GM23248 (cell line): ENCODE measurements at regions not wholly inside any gene's neighbourhood (a gene's known extent, or its start where the extent isn't known, plus 50 kb on each side); places are given as distances from the start of the nearest gene placed in this dataset.

Experiments used
- DNase-seq: peaks from one replicate; pipeline ENCODE4 v3.0.0-alpha.2; 2015
- H2AFZ ChIP-seq: fragments of 200-600 bp; sonication (generic); 2 replicates; pipeline ENCODE4 v1.6.1; 2016; ENCODE audit warnings: antibody characterized with exemption
- H3F3A ChIP-seq: fragments of 200-600 bp; sonication (generic); 2 replicates; pipeline ENCODE4 v1.6.1; 2016; ENCODE audit warnings: mild to moderate bottlenecking, antibody characterized with exemption, mixed run types; ENCODE audit not compliant: insufficient read depth
- H3K27ac ChIP-seq: fragments of 200-600 bp; sonication (generic); 2 replicates; pipeline ENCODE4 v1.5.1; 2016; ENCODE audit warnings: mild to moderate bottlenecking
- H3K27me3 ChIP-seq: fragments of 200-600 bp; sonication (generic); replicated peaks from 2 replicates; pipeline ENCODE4 v1.6.1; 2016; ENCODE audit warnings: mild to moderate bottlenecking; ENCODE audit not compliant: insufficient read depth
- H3K36me3 ChIP-seq: fragments of 200-600 bp; sonication (generic); 2 replicates; pipeline ENCODE4 v1.6.1; 2016; ENCODE audit warnings: low read depth, mild to moderate bottlenecking
- H3K4me1 ChIP-seq: fragments of 200-600 bp; sonication (generic); 2 replicates; pipeline ENCODE4 v1.6.1; 2016; ENCODE audit warnings: mild to moderate bottlenecking; ENCODE audit not compliant: insufficient read depth
- H3K4me2 ChIP-seq: fragments of 200-600 bp; sonication (generic); one replicate; pipeline ENCODE4 v1.6.1; 2016; ENCODE audit warnings: mild to moderate bottlenecking; ENCODE audit not compliant: unreplicated experiment
- H3K4me3 ChIP-seq: fragments of 200-600 bp; sonication (generic); 2 replicates; pipeline ENCODE4 v1.5.1; 2016; ENCODE audit warnings: mild to moderate bottlenecking
- H3K79me2 ChIP-seq: fragments of 200-600 bp; sonication (generic); 2 replicates; pipeline ENCODE4 v1.6.1; 2016; ENCODE audit warnings: mild to moderate bottlenecking; ENCODE audit not compliant: insufficient read depth
- H3K9ac ChIP-seq: fragments of 200-600 bp; sonication (generic); 2 replicates; pipeline ENCODE4 v1.6.1; 2016; ENCODE audit warnings: mild to moderate bottlenecking
- H3K9me2 ChIP-seq: fragments of 200-600 bp; sonication (generic); 2 replicates; pipeline ENCODE4 v1.6.1; 2016; ENCODE audit warnings: mixed run types, mild to moderate bottlenecking, moderate library complexity; ENCODE audit not compliant: insufficient read depth
- H3K9me3 ChIP-seq: fragments of 200-600 bp; sonication (generic); one replicate; pipeline ENCODE4 v1.6.1; 2017; ENCODE audit warnings: low read depth
- H4K20me1 ChIP-seq: fragments of 200-600 bp; sonication (generic); 2 replicates; pipeline ENCODE4 v1.6.0; 2016; ENCODE audit not compliant: insufficient read depth
- EZH2 ChIP-seq: fragments of 200-600 bp; sonication (generic); IDR thresholded peaks from 2 replicates; pipeline ENCODE4 v1.6.1; 2018; ENCODE audit warnings: antibody characterized with exemption, mild to moderate bottlenecking; ENCODE audit not compliant: insufficient read depth, poor library complexity, severe bottlenecking
- EZH2phosphoT487 ChIP-seq: fragments of 200-600 bp; sonication (generic); IDR thresholded peaks from 2 replicates; pipeline ENCODE4 v1.6.1; 2018; ENCODE audit warnings: antibody characterized with exemption, moderate library complexity, mild to moderate bottlenecking, low read depth; ENCODE audit not compliant: insufficient read depth
- WGBS, 2 experiments: methylation state at CpG; one replicate each; pipeline ENCODE4 v1.1.6; 2015 to 2017; ENCODE audit warnings: low lambda C conversion rate in 2 of 2, low coverage in 1 of 2; ENCODE audit errors: missing lambda C conversion rate in 2 of 2; 5-methylcytosine and 5-hydroxymethylcytosine counted together
- in situ Hi-C: fragments of 300-500 bp; cut with MboI; formaldehyde crosslinking; loops from 2 replicates; pipeline ENCODE4 v1.15.0; 2020

DNA sequence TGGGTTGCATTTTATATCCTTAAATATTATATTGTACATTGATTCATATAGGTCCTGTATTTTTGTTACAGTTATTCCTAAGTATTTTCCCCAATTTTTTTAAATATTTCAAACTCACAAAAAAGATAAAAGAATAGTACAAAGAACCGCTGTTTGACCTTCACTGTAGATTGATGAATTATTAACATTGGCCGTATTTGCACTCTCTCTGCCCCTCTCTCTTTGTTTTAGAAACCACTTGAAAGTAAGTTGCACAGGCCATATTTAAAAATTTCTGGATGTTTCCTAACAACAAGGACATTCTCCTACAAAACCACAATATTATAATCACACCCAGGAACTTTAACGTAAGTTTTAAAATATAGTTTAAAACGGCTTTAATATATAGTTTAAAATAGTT lies 72.0 kb upstream of the DUSP22 start:
- H3K27me3 ChIP-seq = peaks cover 3% of the 10 kb centered on the region
- H3K79me2 ChIP-seq = no peaks in the 10 kb centered on the region
- no peak for DNase-seq
- no peaks in the 10 kb centered on the region for H3K9me3 ChIP-seq
- no peak overlapping the region for H3K4me2 ChIP-seq
- no peak overlapping the region for H3K27ac ChIP-seq
- no peaks in the 10 kb centered on the region for H3K36me3 ChIP-seq
- H3K4me3 ChIP-seq = no peak overlapping the region
- no peak for TF ChIP-seq EZH2phosphoT487
- no peak for TF ChIP-seq EZH2
- H2AFZ ChIP-seq = no peak overlapping the region
- WGBS, 2 experiments = 75 to 81% methylated on average over 4 of the region's 4 CpGs
- H4K20me1 ChIP-seq = no peaks in the 10 kb centered on the region
- no peak overlapping the region for H3K9ac ChIP-seq
- in situ Hi-C loops = no loop called here
- no peaks in the 10 kb centered on the region for H3K4me1 ChIP-seq
- no peaks in the 10 kb centered on the region for H3K9me2 ChIP-seq
- no peaks in the 10 kb centered on the region for H3F3A ChIP-seq

DNA sequence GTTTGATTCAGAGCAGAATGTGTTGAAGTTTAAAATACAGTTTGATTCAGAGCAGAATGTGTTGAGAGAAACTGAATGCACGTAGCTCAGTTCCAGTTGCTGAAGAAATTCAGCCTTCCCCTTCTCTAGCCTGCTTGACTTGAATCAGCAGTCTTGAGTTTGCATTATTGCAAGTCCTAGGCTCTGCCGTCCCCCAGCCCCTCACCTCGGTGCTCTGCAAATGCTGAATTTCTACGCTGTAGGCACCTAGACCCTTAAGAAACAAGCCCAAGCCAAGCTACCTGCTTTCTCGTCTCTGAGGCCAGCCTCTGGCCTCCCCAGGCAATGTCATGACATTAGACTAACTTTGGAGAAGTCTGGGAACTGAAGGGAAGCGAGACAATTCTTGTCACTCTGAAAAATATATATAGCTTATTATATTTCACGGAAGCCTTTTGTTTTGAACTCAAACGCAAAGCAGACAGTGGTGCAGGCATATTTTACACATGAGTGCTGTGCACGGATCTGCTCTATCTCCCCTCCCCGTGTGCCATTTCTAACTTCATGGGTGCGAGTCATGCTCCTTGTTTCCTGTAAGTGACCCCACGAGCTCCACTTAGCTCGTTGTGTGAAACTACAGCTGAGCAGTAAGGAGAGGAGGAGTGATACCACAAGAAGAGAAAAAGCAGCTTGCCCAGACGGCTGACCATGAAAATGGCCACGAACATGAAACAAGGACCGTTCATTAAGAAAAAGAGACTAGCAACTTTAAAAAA lies 71.4 kb upstream of the DUSP22 start:
- TF ChIP-seq EZH2phosphoT487 = no peak
- no peak for TF ChIP-seq EZH2
- no peaks in the 10 kb centered on the region for H3K4me1 ChIP-seq
- DNase-seq = peak; percentile 30
- H3K9me2 ChIP-seq = no peaks in the 10 kb centered on the region
- no peaks in the 10 kb centered on the region for H3K9me3 ChIP-seq
- no peak overlapping the region for H2AFZ ChIP-seq
- H3K9ac ChIP-seq = no peak overlapping the region
- no peaks in the 10 kb centered on the region for H3K36me3 ChIP-seq
- no peak overlapping the region for H3K27ac ChIP-seq
- H3K4me2 ChIP-seq = no peak overlapping the region
- no peaks in the 10 kb centered on the region for H4K20me1 ChIP-seq
- 43 to 48% methylated on average over 16 of the region's 16 CpGs for WGBS, 2 experiments
- in situ Hi-C loops = no loop called here
- H3K79me2 ChIP-seq = no peaks in the 10 kb centered on the region
- H3K27me3 ChIP-seq = peaks cover 3% of the 10 kb centered on the region
- H3F3A ChIP-seq = no peaks in the 10 kb centered on the region
- H3K4me3 ChIP-seq = no peak overlapping the region

DNA sequence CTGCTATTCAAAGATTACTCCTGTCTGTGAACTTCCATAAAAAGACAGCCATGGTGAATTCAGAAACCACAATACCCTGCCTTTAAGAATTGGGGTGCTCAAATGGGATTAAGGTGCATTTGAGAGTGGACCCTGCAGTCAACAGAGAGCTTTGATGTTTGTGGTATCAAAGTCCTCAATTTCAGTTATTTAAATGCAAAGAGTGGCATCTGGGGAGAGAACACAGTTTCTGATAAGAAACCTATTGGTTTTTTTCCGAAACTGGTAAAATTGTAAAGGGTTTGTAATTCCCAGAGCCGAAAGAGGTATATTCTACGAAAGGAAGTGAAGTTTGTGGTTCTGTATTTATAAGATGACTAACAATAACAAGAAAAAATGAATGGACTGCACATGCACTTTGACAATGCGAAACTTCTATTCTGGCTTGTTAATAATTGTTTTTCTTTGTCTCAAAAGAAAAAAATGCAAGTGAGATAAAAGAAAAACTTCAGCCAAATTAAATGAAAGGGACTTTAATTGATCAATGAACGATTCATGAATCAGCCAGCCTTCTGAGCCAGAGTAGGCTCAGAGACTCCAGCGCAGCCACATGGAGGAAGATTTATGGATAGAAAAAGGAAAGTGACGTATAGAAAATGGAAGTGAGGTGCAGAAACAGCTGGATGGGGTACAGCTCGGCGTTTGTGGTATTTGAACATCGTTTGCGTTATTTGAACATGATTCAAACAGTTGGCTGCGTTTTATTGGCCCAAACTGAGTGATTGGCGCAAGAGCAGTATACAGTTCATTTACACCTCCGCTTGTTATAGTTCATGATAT lies 70.5 kb upstream of the DUSP22 start:
- Histone ChIP-seq H3F3A (no peaks in the 10 kb centered on the region), H3K79me2 (no peaks in the 10 kb centered on the region), H3K9me2 (no peaks in the 10 kb centered on the region), H4K20me1 (no peaks in the 10 kb centered on the region), H3K36me3 (no peaks in the 10 kb centered on the region), H3K27me3 (peaks cover 3% of the 10 kb centered on the region), H2AFZ (no peak overlapping the region), H3K9me3 (no peaks in the 10 kb centered on the region), H3K4me2 (no peak overlapping the region), H3K27ac (no peak overlapping the region), H3K4me1 (no peaks in the 10 kb centered on the region), H3K4me3 (no peak overlapping the region), H3K9ac (no peak overlapping the region)
- no peak for DNase-seq
- WGBS, 2 experiments = 56 to 62% methylated on average over 14 of the region's 14 CpGs
- in situ Hi-C loops = no loop called here
- TF ChIP-seq EZH2phosphoT487 = no peak
- TF ChIP-seq EZH2 = no peak

DNA sequence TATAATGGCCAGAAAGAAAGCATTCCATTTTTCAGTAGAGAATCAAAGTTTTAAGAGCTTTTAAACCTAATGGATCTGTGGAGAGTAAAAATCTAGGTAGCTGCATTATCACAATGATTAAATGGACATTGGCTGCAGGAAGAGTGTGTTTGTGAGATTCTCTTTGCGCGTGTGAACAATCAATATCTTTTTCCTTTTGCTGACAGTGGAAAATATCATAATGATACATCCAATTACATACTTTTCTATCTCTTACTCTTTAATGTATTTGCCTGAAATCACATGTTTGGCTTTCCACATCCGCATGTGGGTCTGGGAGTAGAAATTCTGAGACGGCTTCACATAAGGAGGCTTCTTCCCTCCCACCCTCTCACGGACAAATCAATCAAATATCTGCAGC lies 69.8 kb upstream of the DUSP22 start:
- DNase-seq = no peak
- Histone ChIP-seq H3K36me3 (no peaks in the 10 kb centered on the region), H3K9ac (no peak overlapping the region), H3K4me2 (no peak overlapping the region), H2AFZ (no peak overlapping the region), H3K27me3 (peaks cover 3% of the 10 kb centered on the region), H3K9me3 (no peaks in the 10 kb centered on the region), H3K79me2 (no peaks in the 10 kb centered on the region), H3F3A (no peaks in the 10 kb centered on the region), H3K9me2 (no peaks in the 10 kb centered on the region), H3K27ac (no peak overlapping the region), H3K4me3 (no peak overlapping the region), H4K20me1 (no peaks in the 10 kb centered on the region), H3K4me1 (no peaks in the 10 kb centered on the region)
- WGBS, 2 experiments = 61 to 65% methylated on average over 5 of the region's 5 CpGs
- TF ChIP-seq EZH2 (no peak), EZH2phosphoT487 (no peak)
- in situ Hi-C loops = no loop called here
